Activated CD4-positive, alpha-beta T cell treated with anti-CD3 and anti-CD28 coated beads for 4 hours (primary cell): ENCODE measurements at regions not wholly inside any gene's neighbourhood (a gene's known extent, or its start where the extent isn't known, plus 50 kb on each side); places are given as distances from the start of the nearest gene placed in this dataset.
"Not testable (repeated sequence)": the region's sequence is repeated elsewhere in the genome, so short reads cannot be mapped to it uniquely, and the experiment has no call there.

Source experiments
- DNase-seq, 2 donors: peaks; one replicate each; pipeline ENCODE4 v3.0.0-alpha.2; 2020

DNA sequence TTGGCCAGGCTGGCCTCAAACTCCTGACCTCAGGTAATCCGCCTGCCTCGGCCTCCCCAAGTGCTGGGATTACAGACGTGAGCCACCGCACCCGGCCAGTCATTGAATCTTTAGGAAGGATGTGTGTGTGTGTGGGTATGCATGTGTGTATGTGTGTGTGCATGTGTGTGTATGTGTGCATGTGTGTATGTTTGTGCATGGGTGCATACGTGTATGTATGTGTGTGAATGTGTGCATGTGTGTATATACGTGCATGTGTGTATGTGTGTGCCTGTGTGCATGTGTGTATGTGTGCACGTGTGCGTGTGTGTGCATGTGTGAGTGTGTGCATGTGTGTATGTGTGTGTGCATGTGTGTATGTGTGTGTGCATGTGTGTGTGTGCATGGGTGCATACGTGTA, 120.1 kb upstream of the SHH start:
- not testable (repeated sequence) for DNase-seq

DNA sequence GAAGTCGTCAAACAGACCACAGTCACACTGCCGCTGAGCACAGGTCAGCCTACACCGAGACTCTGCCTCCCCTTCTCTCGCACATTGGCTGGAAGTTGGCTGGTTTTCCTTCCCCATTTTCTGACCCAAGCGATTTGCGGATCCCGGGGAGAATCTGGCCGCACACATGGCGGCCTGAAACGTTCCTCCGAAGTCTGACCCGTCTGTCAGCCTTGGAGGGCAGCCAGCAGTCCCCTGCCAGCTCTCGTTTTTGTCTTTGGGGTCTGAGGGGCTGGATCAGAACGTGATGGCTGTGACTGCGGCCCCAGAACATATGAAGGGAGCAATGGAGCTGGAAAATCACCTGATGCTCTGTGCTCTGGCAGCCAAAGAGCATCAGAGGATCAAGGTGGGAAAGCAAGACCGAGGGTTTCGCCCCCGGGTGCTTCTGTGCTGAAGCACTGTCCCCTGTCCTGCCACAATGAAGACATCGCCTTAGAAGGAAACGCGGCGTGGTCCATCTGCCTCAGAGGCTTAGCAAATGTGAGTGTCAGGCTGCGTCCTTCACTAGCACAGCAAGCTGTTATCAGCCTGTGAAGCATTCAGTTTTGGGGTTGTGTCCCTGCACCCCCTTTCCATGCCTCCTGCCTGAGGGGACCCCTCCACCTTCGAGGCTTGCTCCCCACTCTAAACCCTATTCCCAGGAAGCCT, 119.3 kb upstream of the SHH start:
- DNase-seq: no peak

DNA sequence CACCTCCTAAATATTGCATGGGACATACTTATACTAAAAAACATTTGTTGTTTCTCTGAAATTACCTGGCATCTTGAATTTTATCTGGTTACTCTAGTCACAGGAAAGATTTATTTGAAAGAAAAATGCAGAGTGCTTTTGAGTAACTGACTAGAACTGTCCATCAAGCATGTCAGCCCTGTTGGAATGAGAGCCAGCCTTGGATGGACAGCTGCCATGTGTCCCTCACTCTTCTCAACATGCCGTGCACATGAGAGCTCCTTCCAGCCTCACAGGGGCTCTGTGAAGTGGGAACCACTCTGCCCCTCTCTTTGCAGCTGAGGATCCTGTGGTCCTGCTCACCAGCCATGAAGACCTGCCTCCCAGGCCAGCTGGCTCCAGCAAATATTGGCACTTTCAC, 118.3 kb upstream of the SHH start:
- no peak for DNase-seq

- no peak for DNase-seq
Observed at GRCh38 chr7:155930061-155930460, 117.8 kb upstream of the SHH start.

GRCh38 chr7:155928583-155928982, 116.3 kb upstream of the SHH start:
- no peak for DNase-seq

- DNase-seq: no peak
Observed at GRCh38 chr7:155927905-155928304, 115.6 kb upstream of the SHH start.

GRCh38 chr7:155925682-155926081, 113.4 kb upstream of the SHH start:
- DNase-seq: no peak

DNA sequence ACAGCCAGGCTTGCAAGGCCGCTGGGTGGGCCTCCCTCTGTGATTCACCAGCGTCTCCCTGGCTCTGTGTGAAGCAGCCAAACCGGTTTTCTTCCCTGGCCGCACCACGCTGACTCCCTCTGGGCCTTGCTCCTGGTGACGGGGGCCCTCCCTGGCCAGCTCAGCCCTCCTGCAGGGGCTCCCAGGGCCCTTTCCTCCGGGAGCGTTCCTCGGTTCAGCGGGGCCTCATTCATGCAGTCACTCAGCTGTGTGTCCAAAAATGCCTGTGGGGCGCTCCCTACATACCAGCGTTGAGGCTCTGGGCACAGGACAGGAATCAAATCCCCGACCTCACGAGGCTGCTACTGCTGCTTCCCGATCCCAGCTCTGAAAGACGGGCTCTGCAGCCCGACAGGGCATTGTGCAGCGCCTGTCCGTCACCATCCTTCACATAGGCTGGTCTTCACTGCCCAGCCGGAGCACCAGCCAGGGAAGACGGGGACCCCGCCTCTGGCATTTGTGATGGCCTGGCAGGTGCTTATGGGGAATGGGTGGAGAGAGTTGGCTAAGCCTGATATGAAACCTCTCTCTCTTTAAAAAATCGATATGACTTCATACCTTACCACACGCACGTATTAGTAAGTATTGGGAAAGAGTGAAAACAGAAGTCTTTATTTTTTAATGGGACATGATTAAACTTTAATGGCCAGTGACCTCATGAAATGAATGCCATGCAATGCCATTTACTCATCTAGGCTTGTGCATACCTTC, 110.0 kb upstream of the SHH start:
- no peak for DNase-seq

DNA sequence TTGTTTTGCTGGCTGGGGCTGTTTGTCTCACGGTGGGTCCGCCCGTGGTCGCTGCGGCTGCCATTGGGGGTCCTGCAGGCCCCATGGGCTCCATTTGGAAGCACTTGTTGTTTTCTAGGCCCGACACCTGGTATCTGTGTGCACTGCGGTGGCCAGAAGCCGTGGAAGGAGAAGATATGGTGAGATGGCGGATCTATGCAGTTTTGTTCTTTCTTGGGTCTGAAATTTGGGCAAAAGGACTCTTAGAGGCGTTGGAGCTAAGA, 109.5 kb upstream of the SHH start:
- no peak for DNase-seq

GRCh38 chr7:155921086-155921803, 109.0 kb upstream of the SHH start:
- DNase-seq: no peak

GRCh38 chr7:155920068-155920461, 107.8 kb upstream of the SHH start:
- DNase-seq: no peak

GRCh38 chr7:155919391-155920067, 107.3 kb upstream of the SHH start:
- no peak for DNase-seq

- no peak for DNase-seq
Observed at GRCh38 chr7:155918720-155919390, 106.6 kb upstream of the SHH start.

- no peak for DNase-seq
Observed at GRCh38 chr7:155917836-155918430, 105.7 kb upstream of the SHH start.

DNA sequence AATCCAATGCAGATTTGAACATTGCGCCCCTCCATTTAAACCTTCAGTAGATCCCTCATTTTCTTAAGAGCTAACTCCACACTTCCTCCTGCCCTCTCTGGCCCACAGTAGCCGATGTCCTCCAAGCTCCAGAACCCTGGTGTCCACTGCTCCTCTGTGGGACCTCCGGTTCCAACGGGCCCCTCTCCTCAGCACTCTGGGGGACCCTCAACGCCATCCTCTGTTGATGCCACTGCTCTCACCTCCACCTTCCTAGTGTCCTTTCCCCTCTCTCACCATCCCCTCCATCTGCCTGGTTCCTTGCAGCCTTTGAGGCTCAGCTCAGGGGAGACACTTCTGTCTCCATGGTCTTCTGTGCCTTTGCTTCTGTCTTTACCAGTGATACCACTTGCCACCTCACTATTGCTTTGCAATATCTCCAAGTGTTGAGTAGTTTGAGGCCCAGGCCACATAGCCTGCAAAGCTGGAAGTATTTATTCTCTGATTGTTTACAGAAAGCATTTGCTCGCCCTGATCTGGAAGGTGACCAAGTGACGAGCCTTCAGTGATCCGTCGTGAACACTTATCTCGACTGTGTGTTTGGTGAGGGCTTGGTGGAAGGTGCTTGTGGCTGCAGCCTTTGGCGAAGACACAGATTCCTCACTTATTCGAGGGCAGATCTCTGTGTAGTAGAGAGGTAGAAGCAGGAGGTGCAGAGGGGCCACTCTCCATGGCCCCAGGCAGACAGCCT, 104.8 kb upstream of the SHH start:
- no peak for DNase-seq

- DNase-seq: no peak
Observed at GRCh38 chr7:155914341-155914740, 102.1 kb upstream of the SHH start.

- DNase-seq: no peak
Observed at GRCh38 chr7:155913719-155914118, 101.5 kb upstream of the SHH start.

DNA sequence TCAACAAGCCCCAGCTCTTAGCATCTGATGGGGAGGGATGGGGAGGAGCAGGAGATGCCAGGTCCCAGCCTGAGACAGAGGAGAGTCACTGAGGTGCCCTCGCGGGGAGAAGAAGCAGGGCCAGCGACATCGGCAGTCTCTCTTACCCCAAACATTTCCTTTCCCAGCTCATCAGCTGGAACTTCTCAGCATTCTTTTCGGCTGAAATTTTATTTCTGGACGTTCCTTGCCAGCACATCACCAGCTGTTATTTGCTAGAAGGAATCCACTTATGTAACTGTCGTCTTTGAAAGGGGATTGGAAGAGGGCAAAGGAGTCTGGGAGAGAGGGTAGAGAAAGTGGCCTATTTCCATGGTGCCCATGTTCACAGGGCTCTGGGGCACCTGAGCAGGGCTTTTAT, 101.0 kb upstream of the SHH start:
- no peak for DNase-seq

GRCh38 chr7:155911471-155912105, 99.3 kb upstream of the SHH start:
- DNase-seq: no peak

- no peak for DNase-seq
Observed at GRCh38 chr7:155908385-155908784, 96.1 kb upstream of the SHH start.

DNA sequence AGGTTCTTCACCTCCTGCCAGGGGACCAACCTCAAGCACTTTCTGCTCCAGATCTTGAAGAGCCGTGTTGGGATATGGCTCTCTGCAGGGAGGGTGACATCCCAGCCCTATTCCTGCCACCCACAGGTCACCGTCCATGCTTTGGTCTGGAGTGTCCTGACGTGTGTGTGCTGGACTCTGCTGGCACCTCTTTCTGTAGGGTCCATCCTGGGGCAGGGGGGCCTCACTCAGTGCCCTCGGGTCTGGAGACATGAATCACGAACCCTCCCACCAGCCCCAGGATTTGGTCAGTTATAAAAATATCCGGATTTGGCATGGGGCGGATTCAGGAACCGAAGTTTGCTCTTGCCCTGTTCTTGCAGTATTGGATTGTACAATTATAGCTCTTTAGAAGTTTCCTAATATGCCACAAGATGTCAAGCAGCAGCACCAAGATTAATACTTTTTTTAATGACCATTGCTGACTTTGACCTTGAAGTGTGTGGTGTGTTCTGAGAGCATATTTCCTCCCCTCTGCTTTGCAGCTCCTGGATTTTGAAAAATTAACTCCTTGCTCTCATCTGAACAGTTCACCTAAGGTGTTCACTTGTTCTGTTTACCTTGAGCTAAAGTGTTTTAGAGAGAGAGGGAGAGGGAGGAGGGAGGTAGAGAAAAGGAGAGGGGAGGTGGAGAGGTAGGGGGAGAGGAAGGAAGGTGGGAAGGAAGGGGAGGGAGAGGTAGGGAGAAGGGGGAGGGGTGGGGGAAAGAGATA, 95.4 kb upstream of the SHH start:
- no peak for DNase-seq
